HG02678 (cell line): ENCODE measurements at regions not wholly inside any gene's neighbourhood (a gene's known extent, or its start where the extent isn't known, plus 50 kb on each side); places are given as distances from the start of the nearest gene placed in this dataset.
"Not testable (repeated sequence)": the region's sequence is repeated elsewhere in the genome, so short reads cannot be mapped to it uniquely, and the experiment has no call there.

Source experiments
- ATAC-seq: cut with Tn5 transposase; IDR thresholded peaks from one replicate; pipeline ENCODE4 v1.9.1; 2021; ENCODE audit warnings: mild to moderate bottlenecking, moderate library complexity; ENCODE audit not compliant: unreplicated experiment

DNA sequence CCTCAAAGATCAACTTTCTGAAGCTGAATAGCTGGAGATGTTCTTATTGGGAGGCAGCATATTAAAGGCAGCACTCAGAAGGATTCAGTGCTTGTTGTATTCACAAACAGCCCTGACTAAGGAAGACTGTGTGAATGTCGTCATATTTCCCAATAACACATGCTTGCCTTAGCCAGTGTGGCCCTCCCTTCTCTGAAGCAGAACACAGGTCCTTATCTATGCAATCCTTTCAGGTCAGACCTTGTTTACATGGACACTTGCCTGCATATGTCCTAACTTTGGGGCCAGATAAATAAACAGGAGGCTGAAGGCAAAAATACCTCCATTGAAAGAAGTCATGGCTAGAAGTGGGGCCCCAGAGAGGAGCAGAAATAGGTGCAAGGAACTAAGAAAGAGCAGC lies 97.2 kb downstream of the SLC4A3 start:
- no peak for ATAC-seq

DNA sequence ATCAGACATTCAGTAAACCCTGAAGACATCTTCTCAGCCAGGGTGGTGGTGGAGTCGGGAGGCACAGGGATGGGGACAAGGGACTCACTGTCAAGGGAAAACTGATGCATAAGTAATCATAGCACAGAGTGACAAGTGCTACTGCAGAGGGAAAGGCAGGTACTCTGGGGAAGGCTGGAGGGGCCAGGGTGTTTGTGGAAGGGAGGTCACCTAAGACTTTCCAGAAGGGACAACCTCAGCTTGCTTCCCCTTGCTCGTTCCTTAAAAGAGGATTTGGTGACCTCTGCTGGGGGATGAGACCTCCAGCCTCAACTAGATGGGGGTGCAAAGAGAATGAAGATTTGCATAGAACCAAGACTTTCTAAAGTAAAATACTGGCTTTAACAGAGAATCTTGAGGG lies 99.5 kb downstream of the SLC4A3 start:
- ATAC-seq = no peak

DNA sequence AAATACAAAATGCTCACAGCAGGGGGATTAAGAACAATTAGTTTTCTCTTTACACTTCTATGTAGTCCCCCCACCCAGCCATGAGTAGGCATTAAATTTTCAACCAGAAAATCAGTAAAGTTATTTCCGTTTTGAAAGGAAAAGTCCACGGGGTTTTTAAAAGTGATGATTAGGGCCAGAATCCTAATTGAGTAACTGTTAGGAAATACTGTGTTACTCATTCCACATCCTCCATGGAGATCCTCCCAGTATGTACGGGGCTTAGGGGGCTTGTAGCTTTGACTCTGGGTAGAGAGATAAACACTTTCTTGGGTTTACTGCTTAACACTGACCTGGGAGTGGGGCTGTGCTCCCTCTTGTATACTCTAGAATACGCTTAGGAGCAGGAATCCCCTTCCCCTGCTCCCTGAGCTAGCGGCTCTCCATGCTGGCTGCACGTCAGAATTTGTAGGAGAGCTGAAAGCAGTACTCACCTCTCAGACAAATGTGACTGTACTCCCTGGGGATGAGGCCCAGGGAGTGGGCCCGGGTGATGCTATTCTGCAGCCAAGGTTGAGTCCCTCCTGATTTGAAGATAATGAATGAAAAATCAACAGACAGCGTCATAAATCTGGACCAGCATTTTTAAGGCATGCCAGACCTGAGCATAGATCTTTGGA lies 100.5 kb downstream of the SLC4A3 start:
- no peak for ATAC-seq

DNA sequence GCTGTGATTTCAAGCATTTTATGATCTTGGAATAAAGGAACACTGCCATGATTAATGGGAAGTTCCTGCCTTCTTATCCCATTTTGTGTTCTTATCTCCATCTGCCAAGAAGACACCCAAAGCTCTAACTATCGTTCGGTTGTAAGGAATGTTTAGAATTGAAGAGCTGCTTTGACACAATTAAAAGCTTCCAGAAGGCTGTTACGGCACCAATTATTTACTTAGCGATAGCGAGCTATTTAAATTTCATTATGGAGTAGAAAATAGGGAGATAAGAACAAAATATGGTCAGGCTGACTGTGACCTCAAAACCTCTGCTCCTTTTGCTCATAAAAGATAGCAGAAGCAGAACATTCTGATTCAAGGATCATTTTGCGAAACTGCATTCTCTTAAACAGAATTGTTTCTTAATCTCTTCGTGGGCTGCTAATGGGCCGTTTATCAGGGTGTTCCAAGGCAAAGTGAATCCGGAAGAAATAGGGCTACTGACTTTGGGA lies 101.6 kb downstream of the SLC4A3 start:
- ATAC-seq = no peak

DNA sequence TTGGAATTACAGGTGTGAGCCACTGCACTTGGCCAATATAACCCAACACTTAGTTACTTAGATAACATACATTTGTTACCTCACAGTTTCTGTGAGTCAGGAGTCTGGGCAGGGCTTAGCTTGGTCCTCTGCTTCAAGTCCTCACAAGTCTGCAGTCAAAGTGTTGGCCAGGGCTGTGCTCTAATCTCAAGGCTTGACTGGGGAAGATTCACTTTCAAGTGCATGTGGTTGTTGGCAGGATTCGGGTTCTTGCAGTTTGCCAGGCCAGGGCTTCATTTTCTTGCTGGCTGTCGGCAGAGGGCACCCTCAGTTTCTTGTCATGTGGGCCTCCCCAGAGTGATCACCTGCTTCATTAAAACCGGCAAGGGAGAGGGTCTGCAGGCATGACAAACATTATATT lies 103.7 kb downstream of the SLC4A3 start:
- no peak for ATAC-seq

DNA sequence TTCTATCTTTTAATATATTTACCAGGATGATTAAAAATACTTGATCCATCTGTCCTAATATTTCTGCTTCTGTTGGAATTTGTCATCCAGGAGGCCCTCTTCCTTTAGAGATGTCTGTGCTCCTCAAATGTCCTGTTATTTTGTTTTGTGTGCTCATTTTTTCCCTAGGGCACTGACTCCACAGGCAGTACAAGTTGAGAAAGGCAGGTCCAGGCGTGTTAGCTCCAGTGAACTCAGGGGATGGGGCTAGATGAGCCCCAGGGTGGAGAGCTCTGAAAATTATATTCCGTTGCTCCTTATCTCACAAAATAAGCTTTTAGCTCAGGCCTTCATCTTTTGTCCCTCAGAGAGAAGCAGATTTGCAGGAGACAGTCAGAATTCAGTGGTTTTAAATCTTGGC lies 105.7 kb downstream of the SLC4A3 start:
- ATAC-seq = no peak

DNA sequence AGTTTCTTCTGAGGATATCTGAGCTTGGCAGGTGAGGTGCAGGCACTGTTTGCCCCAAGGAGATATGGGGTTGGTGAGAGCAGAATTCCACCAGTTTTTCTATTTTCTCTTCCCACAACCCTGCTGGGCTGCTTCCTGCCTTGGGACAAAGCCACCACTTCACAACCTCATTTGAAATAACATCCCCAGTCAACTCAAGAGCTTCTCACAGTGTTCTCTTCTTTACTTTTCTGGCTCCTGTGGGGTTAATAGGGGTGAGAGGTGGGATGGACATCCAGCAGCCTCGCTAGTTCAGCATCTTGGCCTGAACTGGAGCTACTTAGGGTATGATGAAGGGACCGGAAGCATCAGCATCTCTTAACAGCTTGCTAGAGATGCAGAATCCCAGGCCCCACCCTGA lies 106.3 kb downstream of the SLC4A3 start:
- no peak for ATAC-seq

DNA sequence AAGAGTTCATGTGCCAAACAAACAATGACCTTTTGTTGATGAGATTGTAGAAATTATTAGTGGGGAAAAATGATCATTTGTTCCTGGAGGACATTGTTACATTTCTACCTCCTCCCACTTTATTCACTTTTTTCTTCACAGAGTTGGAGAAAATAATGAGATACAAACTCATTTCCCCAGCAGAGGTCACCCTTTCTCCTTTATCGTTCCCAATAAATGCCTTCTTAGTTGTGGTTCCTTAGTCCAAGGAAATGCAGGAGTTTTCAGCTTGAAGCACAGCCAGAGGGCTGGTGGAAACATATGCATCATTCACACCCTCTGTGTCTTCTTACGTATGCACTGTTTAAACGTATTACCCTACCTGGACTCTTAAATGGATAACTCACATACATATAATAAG lies 108.8 kb downstream of the SLC4A3 start:
- ATAC-seq = no peak

DNA sequence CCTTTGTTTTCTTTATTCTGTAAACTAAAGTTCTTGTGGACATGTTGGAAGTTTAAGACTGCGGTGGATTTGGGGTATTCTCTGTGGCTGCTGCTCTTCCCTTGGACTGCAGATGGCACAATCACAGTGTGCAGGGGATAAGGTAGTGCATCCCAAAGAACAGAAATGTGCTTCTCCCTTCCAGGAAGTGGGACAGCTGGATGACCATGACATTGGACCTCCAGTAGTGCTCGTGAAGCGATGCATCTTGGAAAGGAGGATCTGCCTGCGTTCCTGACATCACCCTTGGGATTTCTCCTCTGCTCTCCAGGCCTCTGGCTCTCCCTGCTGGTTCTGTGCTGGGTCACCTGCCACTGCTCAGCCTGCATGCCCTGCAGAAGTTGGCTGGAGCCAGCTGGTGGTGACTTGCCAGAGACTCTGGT lies 109.9 kb downstream of the SLC4A3 start:
- ATAC-seq = no peak

DNA sequence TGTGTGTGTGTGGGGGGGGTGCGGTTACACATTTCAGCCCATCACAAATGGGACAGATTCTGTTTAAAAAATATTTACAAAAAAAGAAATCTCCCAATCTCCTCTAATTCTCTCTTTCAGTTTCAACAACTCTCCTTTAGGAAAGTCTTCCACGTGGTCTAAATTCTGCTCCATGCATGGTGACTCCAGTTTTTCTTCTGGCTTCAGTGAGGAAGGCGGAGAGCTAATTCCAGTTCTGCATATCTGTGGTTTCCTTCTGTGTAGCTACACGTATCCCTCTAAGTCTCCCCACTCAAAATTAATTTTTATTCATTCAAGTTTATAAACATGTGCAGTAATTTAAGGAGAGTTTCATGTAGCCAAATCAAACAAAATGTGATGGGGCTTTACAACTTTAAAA lies 111.6 kb downstream of the SLC4A3 start:
- no peak for ATAC-seq

DNA sequence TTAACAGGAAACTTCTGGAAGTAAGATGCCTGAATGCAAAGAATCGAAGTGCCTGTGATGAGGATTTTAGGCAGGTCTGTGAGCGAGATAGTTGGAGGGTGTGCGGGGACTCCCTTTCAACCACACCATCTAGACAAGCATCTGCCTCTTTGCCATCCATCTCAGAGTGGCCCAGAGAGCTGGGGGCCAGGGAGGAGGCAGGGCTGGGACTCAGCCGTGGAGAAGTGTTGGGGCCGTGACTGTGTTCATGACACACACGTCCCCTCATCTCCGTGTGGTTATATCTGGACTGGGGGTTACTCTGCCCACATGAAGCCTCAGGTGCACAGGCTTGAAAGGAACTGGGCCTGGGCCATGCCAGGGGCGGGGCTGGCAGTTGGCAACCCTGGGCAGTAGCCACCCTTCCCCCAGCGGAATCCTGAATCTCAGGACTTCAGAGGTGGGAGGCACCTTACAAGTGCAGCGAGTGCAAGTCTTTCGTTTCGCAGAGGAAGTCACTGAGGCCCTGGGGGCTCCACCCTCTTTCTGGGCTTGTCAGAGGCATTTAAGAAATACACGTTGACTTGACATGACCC lies 112.5 kb downstream of the SLC4A3 start:
- no peak for ATAC-seq

DNA sequence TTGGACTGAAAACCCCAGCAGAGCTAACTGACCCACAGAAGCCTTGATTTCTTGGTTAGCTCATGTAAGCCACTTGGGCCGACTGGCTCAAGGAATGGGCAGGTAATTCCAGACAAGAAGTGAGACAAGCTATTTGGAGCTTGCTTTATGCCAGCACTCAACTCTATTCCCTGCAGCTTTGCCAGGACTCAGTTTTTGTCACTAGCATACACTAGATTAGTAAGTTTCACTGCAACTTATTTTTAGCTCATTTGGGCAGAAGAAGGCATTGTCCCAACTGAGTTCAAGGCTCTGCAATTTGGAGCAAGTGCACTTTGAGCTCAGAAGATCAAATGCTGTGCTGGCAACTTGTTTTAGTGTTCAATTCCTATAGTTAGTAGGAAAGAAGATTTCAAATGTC lies 116.1 kb downstream of the SLC4A3 start:
- ATAC-seq = no peak

DNA sequence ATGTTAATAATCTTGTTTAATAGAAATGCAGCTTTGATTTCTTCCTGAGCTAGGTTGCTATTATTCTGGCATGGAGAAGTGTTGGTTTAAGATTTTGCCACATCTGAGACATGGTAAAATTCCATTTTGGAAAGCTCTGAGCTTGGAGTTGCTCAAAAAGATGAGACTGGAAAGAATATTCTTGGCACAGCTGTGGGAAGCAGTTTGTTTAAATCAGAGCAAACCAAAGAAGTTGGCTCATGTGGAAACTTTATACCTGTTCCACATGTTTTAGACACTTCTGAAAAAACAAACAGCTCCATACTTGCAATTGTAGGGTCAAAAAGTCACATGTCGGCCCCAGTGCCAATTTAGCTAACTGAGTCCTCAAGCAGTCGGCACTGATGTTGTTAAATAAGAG lies 116.6 kb downstream of the SLC4A3 start:
- ATAC-seq = no peak

DNA sequence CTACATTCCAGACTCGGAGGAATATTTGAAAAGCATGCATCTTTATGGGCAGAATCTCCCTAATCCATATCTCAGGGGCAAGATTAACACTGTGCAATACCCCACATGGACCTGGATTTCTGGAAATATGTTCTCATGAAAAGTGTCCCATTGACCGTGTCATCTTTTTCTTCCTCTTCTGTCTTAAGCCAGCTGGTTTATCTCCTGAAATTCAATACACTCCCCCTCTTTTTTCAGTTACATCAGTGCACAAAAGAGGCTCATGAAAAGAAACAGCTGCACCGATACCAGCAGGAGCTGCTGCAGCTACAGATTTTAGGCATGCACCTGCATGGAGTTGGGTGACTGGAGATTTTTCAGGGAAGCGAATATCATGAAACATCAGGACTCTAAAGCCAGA lies 117.2 kb downstream of the SLC4A3 start:
- ATAC-seq = no peak

DNA sequence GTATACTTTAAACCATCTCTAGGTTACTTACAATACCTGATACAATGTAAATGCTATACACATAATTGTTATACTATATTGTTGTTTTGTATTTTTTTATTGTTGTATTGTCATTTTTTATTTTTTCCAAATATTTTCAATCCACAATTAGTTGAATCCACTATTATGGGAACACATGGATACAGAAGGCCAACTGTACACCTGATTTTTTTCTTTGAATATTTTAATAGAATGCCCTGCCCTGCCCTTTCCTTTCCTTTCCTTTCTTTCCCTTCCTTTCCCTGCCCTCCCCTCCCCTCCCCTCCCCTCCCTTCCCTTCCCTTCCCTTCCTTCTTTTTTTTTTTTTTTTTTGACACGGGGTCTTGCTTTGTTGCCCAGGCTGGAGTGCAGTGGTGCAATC lies 120.2 kb downstream of the SLC4A3 start:
- no peak for ATAC-seq

DNA sequence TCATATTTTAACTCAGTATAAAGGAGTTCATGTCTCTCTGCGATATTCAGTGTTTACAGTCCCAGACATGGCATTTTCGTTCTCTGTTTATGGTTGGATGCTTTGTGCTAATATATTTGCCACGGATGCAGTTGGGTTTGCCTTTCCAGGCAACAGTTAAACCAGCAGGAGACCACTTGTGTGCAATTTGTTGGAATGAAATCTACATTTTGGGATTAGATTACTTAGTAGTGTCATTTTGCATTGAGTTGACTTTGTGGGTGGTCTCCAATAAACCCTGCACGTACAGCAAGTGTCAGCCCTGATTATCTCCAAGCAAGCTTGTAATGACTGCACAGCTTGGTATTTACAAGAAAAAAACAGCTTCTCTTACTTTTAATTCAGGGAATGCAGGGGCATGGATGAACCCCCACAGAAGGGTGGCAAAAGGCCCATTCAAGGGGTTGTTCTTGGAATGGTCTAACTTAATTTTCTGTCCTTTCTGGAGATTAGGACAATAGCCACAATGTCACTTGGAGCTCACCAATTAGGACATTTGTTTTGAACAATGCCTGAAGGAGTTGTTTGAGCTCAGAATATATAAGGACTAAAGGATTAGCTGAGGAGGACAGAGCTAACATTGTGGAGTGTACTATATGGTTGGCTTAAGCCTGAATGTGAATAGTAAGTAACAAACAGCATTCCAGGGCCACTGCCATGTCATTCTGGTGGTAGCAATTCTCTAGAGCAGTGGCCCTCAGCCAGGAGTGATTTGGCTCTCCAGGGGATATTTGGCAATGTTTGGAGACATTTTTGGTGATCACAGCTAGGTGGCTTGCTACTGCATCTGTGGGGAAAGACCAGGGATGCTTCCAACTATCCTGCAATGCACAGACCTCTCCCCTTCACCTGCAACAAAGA lies 121.5 kb downstream of the SLC4A3 start:
- ATAC-seq = no peak

DNA sequence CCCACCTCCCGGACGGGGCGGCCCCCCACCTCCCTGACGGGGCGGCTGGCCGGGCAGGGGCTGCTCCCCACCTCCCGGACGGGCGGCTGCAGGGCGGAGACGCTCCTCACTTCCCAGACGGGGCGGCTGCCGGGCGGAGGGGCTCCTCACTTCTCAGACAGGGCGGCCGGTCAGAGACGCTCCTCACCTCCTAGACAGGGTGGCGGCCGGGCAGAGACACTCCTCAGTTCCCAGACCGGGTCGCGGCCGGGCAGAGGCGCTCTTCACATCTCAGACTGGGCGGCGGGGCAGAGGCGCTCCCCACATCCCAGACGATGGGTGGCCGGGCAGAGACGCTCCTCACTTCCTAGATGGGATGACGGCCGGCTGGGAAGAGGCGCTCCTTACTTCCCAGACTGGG lies 123.7 kb downstream of the SLC4A3 start:
- not testable (repeated sequence) for ATAC-seq

DNA sequence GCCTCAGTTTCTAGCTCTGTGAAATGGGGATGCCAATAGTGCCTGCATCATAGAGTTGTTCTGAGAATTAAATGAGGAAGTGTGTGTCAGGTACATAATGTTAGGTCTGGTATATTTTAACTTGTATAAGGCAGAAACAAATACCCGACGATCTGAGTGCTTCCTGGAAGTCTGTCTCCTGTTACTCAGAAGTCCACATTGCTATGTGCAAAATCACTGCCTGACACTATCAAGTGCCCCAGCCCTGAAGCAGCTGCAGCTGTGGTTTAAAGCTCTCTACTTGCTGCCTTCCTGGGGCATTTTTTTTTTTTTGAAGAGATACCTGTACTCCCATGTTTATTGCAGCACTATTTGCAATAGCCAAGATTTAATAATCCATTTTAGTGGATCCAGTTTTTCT lies 125.3 kb downstream of the SLC4A3 start:
- no peak for ATAC-seq

DNA sequence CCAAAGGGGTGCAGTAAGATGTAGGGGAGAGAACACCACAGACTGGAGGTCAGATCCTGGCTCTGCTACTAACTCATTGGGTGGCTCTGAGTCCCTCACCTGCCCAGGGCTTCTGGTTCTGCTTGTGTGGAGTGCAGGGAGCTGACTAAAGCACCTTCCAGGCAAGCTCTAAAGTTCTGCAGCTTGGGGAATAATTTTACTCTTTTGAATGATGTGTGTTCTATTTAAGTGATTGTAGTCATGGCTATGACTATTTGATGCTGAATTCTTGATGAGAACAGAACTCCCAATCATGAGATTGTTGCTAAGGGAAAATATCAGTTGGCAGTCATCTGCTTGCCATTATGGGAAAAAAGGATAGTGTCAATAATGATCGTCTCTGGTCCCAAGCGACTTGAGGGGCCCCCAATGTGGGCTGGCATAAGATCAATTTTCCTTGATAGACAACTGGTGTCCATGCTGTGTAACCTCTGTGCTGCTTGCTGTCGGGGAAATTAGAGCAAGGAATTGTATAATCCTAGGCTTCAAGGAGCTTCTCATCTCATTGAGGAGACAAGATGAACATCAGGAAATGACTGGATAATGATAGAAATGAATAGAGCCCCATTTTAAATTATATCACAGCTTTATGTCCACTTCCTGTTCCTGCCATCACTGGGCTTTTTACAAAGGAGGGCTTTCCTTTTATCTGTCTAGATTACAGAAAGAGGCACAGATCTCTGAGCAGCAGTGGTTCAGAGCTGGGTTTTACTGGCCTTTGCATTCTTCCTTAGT lies 131.7 kb downstream of the SLC4A3 start:
- ATAC-seq = no peak

DNA sequence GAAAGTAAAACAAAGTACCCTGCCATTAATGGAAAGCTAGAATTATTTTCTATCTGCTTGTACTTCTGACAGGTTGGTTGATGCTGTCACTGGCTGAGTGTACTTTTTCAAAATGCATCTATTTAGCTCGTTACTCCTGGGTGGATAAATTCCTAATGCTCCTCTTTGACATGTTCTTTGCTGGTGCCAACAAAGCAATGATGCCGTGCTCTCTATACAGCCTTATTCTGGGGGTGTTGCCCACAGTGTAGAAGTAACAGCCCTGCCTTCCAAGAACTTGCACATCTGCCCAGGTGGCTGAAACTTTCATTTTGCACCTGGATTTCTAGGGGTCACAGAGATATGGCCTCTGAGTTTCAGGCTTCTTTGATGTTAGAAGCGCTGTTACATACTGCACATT lies 132.4 kb downstream of the SLC4A3 start:
- ATAC-seq = no peak

DNA sequence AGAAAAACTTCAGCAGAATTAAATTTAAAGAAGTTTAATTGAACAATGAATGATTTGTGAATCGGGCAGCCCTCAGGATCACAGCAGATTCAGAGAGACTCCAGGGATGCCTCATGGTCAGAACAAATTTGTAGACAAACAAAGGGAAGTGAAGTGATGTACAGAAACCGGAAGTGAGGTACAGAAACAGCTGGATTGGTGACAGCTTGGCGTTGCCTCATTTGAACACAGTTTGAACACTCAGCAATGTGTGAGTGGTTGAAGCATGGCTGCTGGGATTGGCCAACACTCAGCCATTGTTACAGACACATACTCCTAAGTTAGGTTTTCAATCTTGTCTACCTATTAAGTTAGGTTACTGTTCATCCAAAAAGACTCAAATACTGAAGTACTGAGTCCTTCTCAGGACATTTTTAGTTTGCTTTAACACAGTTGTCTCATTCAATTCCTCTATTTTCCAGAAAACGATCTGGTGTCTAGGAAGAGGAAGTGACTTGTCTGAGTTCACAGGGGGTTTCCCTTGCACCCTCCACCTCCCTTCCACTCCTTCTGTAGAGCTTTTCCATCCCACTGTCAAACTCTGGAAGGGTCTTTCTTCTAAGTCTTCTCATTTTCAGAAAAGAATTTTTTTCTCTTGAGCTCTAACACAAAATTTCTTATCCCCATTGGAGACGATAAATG lies 137.9 kb downstream of the SLC4A3 start:
- no peak for ATAC-seq
